Neural cell (in vitro differentiated cells): ENCODE measurements at regions not wholly inside any gene's neighbourhood (a gene's known extent, or its start where the extent isn't known, plus 50 kb on each side); places are given as distances from the start of the nearest gene placed in this dataset.
"Not testable (repeated sequence)": the region's sequence is repeated elsewhere in the genome, so short reads cannot be mapped to it uniquely, and the experiment has no call there.

Source experiments
- H2AFZ ChIP-seq: fragments of 200-600, 300-800 bp; sonication (generic), shearing (Covaris generic); 2 replicates; pipeline ENCODE4 v1.6.0; 2014; ENCODE audit warnings: low read depth, mild to moderate bottlenecking, antibody characterized with exemption, low read length, moderate library complexity
- H3F3A ChIP-seq: fragments of 200-600 bp; shearing (Covaris generic); 2 replicates; pipeline ENCODE4 v1.6.1; 2016; ENCODE audit warnings: mild to moderate bottlenecking, moderate library complexity, mixed read lengths, antibody characterized with exemption, low read length; ENCODE audit not compliant: insufficient read depth, poor library complexity, severe bottlenecking
- H3K27ac ChIP-seq: fragments of 200-600, 300-800 bp; sonication (generic), shearing (Covaris generic); 2 replicates; pipeline ENCODE4 v1.5.1; 2014; ENCODE audit warnings: mild to moderate bottlenecking, low read length, moderate library complexity
- H3K27me3 ChIP-seq: fragments of 300-800, 200-600 bp; sonication (generic), shearing (Covaris generic); 2 replicates; pipeline ENCODE4 v1.6.0; 2014; ENCODE audit warnings: mild to moderate bottlenecking, low read depth, low read length, moderate library complexity; ENCODE audit not compliant: insufficient read depth
- H3K36me3 ChIP-seq: fragments of 300-800, 200-600 bp; sonication (generic), shearing (Covaris generic); 2 replicates; pipeline ENCODE4 v1.5.1; 2014; ENCODE audit warnings: mild to moderate bottlenecking, antibody characterized with exemption, low read length, moderate library complexity; ENCODE audit not compliant: insufficient read depth
- H3K4me2 ChIP-seq: fragments of 300-800, 200-600 bp; sonication (generic), shearing (Covaris generic); 2 replicates; pipeline ENCODE4 v1.6.0; 2014; ENCODE audit warnings: mild to moderate bottlenecking, low read length
- H3K4me3 ChIP-seq: fragments of 300-800, 200-600 bp; sonication (generic), shearing (Covaris generic); 2 replicates; pipeline ENCODE4 v1.5.1; 2014; ENCODE audit warnings: mild to moderate bottlenecking, low read length, moderate library complexity
- H3K79me2 ChIP-seq: fragments of 200-600 bp; shearing (Covaris generic); replicated peaks from 2 replicates; pipeline ENCODE4 v1.6.0; 2014; ENCODE audit warnings: mild to moderate bottlenecking, low read length, moderate library complexity; ENCODE audit not compliant: insufficient read depth
- H3K9ac ChIP-seq: fragments of 300-800, 200-600 bp; sonication (generic), shearing (Covaris generic); 2 replicates; pipeline ENCODE4 v1.6.1; 2016; ENCODE audit warnings: mild to moderate bottlenecking, low read length, mixed read lengths
- H3K9me2 ChIP-seq: fragments of 200-600 bp; shearing (Covaris generic); 2 replicates; pipeline ENCODE4 v1.6.1; 2016; ENCODE audit warnings: mild to moderate bottlenecking, low read length, mixed read lengths; ENCODE audit not compliant: insufficient read depth
- H3K9me3 ChIP-seq: fragments of 200-600, 300-800 bp; sonication (generic), shearing (Covaris generic); 2 replicates; pipeline ENCODE4 v1.6.1; 2016; ENCODE audit warnings: mild to moderate bottlenecking, mixed run types, low read length, moderate library complexity, mixed read lengths
- H4K20me1 ChIP-seq: fragments of 200-600 bp; shearing (Covaris generic); 2 replicates; pipeline ENCODE4 v1.6.1; 2016; ENCODE audit warnings: mild to moderate bottlenecking, mixed run types; ENCODE audit not compliant: insufficient read depth
- CTCF ChIP-seq: fragments of 450-650 bp; IDR thresholded peaks from 2 replicates; pipeline ENCODE4 v1.5.1; 2014; ENCODE audit warnings: antibody characterized with exemption, mild to moderate bottlenecking, moderate library complexity; ENCODE audit not compliant: poor library complexity, severe bottlenecking
- EP300 ChIP-seq: fragments of 450-650 bp; conservative IDR thresholded peaks from 2 replicates; pipeline ENCODE4 v1.6.1; 2014; ENCODE audit warnings: antibody characterized with exemption, mild to moderate bottlenecking, moderate library complexity; ENCODE audit not compliant: poor library complexity, severe bottlenecking
- EZH2 ChIP-seq: fragments of 200-600, 300-800 bp; shearing (Covaris generic), sonication (generic); IDR thresholded peaks from 2 replicates; pipeline ENCODE4 v1.6.1; 2014; ENCODE audit warnings: antibody characterized with exemption, low read length, borderline replicate concordance, mild to moderate bottlenecking; ENCODE audit not compliant: insufficient read depth, poor library complexity, severe bottlenecking
- MXI1 ChIP-seq: fragments of 450-650 bp; conservative IDR thresholded peaks from 2 replicates; pipeline ENCODE4 v1.6.1; 2014; ENCODE audit warnings: antibody characterized with exemption, mild to moderate bottlenecking; ENCODE audit not compliant: poor library complexity, severe bottlenecking
- POLR2AphosphoS5 ChIP-seq: IDR thresholded peaks from 2 replicates; pipeline ENCODE4 v1.6.1; 2012
- RAD21 ChIP-seq: fragments of 450-650 bp; conservative IDR thresholded peaks from 2 replicates; pipeline ENCODE4 v1.6.1; 2014; ENCODE audit warnings: antibody characterized with exemption, mild to moderate bottlenecking, moderate library complexity
- REST ChIP-seq: IDR thresholded peaks from 2 replicates; pipeline ENCODE4 v1.6.1; 2012; ENCODE audit warnings: borderline replicate concordance
- SMC3 ChIP-seq: fragments of 450-650 bp; conservative IDR thresholded peaks from 2 replicates; pipeline ENCODE4 v1.6.1; 2014; ENCODE audit warnings: antibody characterized with exemption, mild to moderate bottlenecking, moderate library complexity; ENCODE audit not compliant: poor library complexity
- TAF1 ChIP-seq: IDR thresholded peaks from 2 replicates; pipeline ENCODE4 v1.6.1; 2012; ENCODE audit warnings: low read depth

GRCh38 chr16:82267675-82268074 lies 97.7 kb upstream of the MPHOSPH6 start:
- not testable (repeated sequence) for H3F3A ChIP-seq, H3K9ac ChIP-seq, H3K4me2 ChIP-seq

GRCh38 chr16:82265809-82266208 lies 95.8 kb upstream of the MPHOSPH6 start:
- Histone ChIP-seq H3K4me3 (no peak overlapping the region), H2AFZ (no peak overlapping the region), H3K27me3 (no peaks in the 10 kb centered on the region), H3F3A (no peaks in the 10 kb centered on the region), H4K20me1 (no peaks in the 10 kb centered on the region), H3K36me3 (no peaks in the 10 kb centered on the region), H3K79me2 (no peaks in the 10 kb centered on the region), H3K4me2 (no peak overlapping the region), H3K9me2 (no peaks in the 10 kb centered on the region), H3K9me3 (no peaks in the 10 kb centered on the region), H3K27ac (no peak overlapping the region), H3K9ac (no peak overlapping the region)
- TF ChIP-seq REST (no peak), MXI1 (no peak), RAD21 (no peak), SMC3 (no peak), POLR2AphosphoS5 (no peak), EZH2 (no peak), CTCF (no peak), EP300 (no peak), TAF1 (no peak)

More at GRCh38 chr16:82267675-82268074, 97.7 kb upstream of the MPHOSPH6 start:
- H3K79me2 ChIP-seq, H4K20me1 ChIP-seq, H3K4me3 ChIP-seq, H3K27ac ChIP-seq, H3K9me2 ChIP-seq, H3K36me3 ChIP-seq, H3K9me3 ChIP-seq, H2AFZ ChIP-seq, H3K27me3 ChIP-seq: not testable (repeated sequence)

GRCh38 chr16:82264756-82265155 lies 94.7 kb upstream of the MPHOSPH6 start:
- H3K4me3 ChIP-seq: no peak overlapping the region
- H3F3A ChIP-seq: no peaks in the 10 kb centered on the region
- H3K4me2 ChIP-seq: no peak overlapping the region
- no peak overlapping the region for H3K9ac ChIP-seq
- TF ChIP-seq EP300 (no peak), RAD21 (no peak), POLR2AphosphoS5 (no peak), MXI1 (no peak), TAF1 (no peak), CTCF (no peak), SMC3 (no peak), REST (no peak), EZH2 (no peak)
- H2AFZ ChIP-seq: no peak overlapping the region
- no peaks in the 10 kb centered on the region for H3K79me2 ChIP-seq
- H3K36me3 ChIP-seq: no peaks in the 10 kb centered on the region
- H3K9me2 ChIP-seq: no peaks in the 10 kb centered on the region
- no peaks in the 10 kb centered on the region for H3K9me3 ChIP-seq
- no peaks in the 10 kb centered on the region for H3K27me3 ChIP-seq
- H4K20me1 ChIP-seq: no peaks in the 10 kb centered on the region
- no peak overlapping the region for H3K27ac ChIP-seq
